GM18868 (cell line): ENCODE measurements at regions not wholly inside any gene's neighbourhood (a gene's known extent, or its start where the extent isn't known, plus 50 kb on each side); places are given as distances from the start of the nearest gene placed in this dataset.

ENCODE experiments used
- ATAC-seq: cut with Tn5 transposase; IDR thresholded peaks from one replicate; pipeline ENCODE4 v1.9.1; 2021; ENCODE audit warnings: mild to moderate bottlenecking, moderate library complexity; ENCODE audit not compliant: unreplicated experiment

DNA sequence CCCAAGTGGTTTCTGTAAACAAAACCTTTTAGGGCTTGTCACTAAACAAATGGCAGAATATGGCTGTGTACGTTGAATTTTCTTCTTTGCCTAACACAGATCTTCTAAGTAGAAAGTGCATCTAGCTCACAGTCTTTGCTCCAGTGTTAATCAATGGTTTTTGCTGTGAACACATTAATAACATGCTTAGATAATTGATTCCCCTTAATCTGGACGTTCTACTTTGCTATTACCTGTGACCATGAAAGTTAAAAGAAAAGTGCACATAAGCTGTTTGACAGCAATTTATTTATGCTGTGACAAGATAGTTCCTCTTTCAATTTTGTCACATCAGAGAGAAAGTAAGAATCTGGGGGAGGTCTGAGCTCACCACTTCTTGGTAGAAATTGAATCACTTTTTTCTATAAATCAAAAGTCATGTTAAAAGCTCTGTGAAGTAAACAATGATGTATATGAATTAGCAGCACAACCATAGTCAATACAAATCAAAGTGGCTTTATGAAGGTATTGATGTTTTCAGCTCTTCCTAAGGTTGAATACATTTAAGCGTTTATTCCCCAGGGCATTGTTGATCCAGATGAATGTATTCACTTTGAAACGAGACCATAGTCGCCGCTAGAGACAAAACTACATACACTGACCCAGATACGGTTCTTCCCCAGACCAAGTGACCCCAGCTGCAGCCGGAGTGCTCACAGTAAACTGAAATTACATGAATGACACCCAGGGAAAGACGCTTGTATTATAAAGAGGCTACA lies 174.6 kb upstream of the ZNF608 start:
- ATAC-seq: peak; percentile 83

DNA sequence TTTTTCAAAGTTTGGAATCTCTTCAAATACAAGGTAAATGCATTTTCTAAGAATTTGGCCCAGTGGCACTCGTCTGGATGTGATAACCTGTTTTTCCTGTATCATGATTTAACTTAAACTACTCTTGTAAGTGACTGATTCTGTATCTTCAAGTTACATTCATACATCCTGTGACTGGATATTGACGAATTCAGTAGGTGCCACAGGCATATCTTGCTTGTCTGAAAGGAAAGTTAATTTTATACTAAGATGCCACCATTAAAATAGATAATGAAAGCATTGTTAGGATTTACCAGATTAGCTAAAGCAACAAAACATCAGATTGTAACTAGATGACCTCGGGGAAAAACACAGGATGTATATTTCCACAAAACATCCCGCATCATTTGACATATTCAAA lies 175.3 kb upstream of the ZNF608 start:
- peak; percentile 6 for ATAC-seq

DNA sequence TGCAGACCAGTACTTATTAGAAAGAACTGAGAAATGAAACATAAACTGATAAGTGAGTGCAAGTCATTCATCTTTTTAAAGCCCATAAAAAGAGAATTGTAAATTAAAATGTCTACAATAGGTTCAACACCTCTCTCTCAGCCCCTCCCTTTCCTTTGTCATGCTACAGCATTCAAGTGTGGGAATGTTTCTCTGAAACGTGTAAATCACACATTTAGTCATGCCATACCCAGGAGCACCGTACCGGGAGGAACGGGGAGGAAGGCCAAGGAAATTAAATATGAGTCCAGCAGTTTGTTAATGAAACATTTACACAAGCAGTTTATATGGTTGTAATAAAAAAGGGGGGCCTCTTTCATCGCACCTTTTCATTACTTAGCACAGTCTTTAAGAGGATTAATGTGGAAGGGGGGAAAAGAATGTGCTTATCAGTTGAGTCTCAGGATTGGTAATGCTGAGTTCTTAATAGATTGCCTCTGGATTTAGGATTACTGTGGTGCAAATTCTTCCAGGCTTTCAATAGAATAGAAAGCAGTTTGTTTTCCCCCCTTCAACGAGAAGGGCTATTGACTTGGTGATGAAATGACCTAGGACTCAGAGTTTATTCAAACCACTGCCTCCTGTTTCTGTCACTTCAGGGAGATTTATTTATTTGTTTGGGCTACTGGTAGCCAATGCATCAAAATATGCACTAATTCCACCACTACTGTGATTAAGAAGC lies 176.0 kb upstream of the ZNF608 start:
- ATAC-seq: peak; percentile 20

DNA sequence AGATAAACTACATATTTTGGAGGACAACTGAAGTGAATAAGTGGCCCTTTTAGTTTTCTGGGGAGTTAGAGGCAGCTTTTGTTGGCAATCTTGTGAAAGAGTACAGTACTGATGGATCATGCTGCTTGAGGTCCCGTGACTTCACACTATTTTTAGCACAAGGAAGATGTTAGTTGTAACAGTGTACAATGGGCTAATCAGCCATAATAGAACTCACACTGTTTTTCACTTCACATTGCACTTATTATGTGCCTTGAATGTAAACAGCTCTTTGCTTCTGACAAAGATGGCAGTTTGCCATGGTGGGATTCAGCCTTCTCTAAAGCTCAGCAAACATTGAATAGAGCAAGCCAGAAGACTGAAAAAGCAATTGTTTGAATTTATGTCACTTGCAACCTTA lies 176.7 kb upstream of the ZNF608 start:
- ATAC-seq: no peak

DNA sequence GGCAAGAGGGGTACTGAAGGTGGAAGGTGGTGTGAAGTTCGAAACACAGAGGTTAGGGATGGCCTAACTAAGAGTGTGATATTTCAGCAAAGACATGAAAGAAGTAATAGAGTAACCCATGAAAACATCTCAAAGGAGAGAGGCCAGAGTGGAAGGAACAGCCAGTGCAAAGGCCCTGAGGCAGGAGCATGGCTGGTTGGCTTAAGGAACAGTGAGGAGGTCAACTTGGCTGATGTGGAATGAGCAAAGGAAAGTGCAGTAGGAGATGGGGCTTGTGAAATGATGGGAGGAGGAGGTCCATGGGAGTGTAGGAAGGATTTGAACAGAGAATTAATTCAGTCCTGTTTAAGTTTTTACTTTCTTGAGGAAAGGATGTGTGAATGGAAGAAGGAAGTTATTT lies 178.3 kb upstream of the ZNF608 start:
- ATAC-seq: no peak

DNA sequence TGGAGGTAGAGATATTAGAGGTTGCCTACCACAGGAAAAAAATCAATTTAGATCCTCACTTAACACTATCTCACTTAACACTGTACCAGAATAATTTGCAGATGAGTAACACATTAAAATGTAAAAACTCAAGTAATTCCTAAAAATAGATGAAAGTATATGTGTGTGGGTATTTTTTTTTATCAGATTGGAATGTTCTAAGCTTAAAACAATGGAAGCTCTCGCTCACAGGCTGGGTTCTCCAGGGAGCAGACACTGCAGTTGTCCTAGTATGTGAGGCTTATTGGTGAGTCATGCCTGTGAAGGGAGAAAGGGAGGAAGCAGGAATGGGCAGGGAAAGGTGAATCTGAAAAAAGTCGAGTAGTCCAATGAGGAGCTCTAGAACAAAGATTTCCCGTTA lies 181.3 kb upstream of the ZNF608 start:
- no peak for ATAC-seq

DNA sequence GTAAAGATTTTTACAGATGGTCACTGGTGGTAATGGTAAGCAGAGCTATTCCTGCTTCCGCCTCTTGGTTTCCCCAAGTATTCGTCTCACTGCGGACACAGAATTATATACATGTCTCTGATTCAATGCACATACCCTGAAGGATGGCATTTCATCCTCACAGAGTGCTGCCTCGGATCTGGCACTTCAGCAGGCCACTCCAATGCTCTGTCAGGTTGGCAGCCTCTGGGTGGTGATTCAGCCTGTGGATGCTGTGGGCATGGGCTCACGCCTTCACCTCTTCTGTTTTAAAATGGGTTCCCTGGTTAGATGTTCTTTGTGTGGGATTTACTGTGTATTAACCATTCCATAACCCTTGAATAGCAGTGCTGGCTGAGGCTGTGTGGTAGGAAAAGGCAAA lies 182.6 kb upstream of the ZNF608 start:
- no peak for ATAC-seq

DNA sequence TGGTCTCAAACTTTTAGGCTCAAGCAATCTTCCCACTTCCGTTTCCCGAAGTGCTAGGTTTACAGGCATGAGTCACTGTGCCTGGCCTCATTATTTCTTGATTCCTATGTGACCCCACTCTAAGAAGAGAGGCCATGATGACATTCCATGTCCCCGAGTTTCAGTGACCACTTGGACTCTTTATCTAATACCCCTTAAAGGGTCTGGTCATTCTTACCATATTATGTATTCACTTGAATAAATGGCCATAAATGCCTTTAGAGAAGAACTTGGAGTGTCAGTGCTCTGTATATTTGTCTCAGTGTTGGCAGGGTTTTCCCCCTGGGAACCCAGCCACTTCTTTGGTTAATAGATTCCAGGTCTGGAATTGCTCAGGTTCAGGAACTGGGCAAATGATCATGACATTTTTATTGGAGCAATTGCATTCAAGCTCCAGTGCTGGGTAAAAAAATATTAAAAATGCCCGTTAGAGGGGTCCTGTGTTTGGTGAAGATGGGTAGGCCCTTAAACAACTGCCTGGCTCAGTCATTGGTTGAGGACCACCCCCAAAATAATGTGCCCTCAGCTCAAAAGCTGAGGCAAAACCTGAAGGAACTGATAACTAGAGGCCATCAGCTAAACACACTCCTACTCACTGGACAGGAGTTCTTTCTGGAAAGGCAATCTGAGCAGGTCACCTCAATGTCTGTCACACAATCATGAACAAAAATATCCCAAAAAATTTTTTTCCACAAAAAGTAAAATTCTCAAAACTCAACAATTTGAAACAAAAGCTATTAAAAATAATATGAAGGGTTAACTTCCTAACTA lies 186.6 kb upstream of the ZNF608 start:
- no peak for ATAC-seq

DNA sequence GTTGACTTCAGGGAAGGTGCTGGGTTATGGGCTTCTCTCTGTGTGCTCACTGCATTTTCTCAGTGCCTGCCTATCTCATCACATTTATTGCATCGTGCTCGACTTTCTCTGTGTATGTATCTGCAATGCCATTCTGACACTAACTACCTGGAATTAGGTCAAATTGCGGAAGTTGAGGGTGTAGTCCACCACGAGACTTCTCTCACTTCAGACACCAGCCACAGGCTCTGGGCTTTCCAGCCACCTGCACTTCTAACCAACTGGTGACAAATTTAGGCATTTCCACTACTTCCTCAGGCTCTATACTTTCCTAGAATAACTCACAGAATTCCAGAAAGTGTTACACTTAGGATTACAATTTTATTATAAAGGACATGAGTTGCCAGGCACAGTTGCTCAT lies 188.6 kb upstream of the ZNF608 start:
- peak; percentile 77 for ATAC-seq

DNA sequence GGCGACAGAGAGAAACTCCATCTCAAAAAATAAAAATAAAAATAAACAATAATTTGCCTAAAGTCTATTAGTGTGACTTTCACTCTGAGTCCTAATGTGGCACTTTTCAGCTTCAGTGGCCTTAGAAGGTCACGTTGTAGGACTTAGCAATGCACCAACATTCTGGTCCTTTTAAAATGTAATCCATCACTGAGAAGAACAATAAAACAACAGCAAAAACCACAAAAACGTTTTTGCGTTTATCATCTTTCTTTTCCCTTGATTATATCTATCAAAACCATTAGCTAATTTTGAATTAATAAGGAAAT lies 190.1 kb upstream of the ZNF608 start:
- ATAC-seq: peak; percentile 26

DNA sequence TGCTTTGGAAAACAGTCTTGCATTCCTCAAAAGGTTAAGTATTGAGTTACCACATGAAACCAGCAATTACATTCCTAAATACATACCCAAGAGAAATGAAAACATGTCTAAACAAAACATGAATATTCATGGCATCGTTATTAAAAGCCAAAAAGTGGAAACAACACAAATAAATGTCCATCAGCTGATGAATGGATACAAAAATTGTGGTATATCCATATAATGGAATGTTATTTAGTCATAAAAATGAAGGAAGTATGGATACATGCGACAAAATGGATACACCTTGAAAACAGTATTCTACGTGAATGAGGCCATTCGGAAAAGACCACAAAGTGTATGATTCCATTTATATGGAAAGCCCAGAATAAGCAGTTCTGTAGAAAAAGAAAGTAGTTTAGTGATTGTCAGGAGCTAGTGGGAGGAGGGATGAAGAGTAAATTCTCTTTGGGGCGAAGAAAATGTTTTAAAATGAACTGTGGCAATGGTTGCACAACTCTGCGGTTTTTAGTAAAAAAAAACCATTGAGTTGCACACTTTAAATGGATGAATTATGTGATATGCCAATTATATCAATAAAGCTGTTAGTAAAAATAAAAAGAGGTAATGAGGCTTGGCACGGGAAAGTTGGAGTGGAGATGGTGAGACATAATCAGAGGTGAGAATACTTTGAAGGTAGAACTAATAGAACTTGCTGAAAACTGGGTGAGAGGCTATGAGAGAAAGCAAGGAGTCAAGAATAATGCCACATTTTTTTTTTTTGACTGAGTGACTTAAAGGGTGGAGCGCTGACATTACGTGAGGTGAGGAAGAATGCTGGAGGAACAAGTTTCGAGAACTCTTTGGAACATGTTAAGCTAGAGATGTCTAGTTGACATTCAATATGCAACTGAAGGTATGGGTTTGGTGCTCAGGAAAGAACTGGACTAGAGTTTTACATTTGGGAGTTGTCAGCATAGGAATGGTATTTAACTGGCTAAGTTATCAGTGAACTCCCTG lies 194.9 kb upstream of the ZNF608 start:
- no peak for ATAC-seq

DNA sequence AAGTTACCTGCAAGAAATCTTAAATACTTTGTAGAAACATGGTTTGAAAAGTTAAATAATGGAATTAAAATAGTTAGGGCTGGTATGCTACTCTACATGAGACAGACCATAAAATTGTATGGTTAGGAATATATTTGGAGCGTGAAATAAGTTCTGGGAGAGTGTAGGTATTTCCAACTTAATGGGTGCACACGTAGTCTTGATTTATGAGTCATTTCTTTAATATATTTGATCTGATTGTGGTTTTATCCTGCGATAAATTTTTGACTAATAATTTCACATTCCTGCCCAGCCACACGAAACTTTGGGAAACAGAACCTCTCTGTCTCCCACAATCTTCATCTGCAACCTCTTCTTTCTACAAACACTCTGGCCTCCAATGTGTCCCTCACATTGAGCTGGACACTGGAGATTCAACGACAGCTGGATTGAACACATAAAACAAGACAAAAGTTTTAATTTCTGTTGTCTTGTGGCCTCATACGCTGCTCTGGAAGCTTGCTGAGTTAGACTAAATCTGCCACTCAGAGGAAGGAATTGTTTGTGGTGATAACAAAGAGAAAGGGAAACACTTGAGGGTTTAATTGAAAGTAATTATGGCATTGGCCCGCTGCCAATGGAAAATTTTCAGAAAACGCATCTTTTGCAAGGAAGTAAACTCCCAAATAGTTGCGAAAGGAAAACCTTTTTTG lies 201.8 kb upstream of the ZNF608 start:
- no peak for ATAC-seq

DNA sequence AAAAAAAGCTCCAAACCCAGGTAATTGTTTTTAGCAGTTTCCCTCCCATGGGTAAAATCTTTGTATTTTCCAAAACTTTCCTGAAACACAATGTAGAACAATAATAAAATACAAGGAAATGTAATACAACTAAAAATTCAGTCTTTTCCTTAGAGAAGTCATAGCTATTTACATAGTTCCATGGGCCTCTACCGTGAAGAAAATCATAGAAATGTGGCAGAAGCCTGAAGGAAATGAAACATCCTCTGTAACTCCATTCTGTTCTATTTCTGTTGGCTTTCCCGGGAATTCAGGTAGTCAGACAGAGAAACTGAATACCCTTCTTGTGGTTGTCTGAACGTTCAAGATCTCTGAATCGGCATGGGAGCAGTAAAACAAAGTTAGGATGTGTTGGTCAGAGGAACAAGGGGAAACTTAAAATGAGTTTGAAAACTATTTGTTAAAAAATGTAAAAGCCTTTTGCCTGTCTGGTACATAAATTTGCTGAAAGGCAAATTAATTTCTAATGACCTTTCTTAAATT lies 202.4 kb upstream of the ZNF608 start:
- no peak for ATAC-seq

DNA sequence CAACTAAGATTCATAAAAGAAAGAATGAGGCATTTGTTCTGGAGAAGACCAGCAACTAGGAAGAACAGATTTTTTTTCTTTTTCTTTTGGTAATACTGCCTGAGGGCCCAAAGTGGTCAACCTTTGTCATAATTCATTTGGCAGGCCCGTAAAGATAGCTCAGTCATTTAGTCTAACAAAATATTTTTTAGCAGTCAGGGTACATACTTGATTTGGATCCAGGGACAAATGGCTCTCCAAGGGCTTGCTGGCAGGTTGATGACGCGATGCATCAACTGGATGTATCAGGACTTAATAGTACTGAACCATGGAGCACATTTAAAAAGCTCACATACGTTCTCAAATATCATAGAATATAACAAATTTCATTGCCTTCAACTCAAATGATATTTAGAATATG lies 203.4 kb upstream of the ZNF608 start:
- ATAC-seq: no peak

DNA sequence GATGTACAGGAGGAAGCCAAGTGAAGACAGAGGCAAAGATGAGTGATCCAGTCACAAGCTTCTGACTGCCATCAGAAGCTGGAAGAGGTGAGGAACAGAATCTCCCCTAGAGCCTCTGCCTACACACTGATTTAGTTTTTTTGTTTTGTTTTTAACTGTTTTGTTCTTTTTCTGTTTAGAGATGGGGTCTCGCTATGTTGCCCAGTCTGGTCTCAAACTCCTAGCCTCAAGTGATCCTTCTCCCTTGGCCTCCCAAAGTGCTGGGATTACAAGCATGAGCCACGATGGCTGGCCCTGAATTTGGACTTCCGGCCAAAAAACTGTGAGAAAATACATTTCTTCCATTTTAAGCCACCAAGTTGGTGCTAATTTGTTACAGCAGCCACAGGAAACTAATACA lies 204.7 kb upstream of the ZNF608 start:
- ATAC-seq: no peak

DNA sequence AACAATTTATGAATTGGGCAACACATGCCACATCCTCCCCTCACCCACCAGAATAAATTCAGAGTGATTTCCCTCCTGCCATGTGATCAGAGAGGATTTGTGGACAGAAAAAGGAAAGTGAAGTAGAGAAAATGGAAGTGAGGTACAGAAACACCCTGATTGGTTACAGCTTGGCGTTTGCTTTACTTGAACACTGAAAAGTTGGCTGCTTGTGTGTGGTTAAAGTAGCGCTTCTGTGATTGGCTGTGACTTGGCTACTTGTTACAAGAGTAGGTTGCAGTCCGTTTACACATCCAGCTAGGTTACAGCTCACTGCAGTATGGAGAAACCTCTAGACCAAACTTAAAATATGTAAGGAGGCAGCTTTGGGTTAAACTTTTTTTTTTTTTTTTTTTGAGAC lies 205.2 kb upstream of the ZNF608 start:
- peak; percentile 61 for ATAC-seq

DNA sequence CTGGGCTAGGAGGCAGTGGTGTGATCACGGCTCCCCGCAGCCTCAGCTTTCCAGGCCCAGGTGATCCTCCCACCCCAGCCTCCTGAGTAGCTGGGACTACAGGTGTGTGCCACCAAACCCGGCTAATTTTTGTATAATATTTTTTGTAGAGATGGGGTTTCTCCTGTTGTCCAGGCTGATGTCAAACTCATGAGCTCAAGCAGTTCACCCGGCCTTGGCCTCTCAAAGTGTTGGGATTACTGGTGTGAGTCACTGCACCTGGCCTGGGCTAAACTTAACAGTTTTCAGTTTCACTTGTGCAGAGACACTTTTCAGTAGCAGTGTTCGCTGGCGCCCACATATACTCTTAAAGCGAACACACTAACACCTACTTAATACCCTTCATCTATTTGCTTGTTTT lies 205.6 kb upstream of the ZNF608 start:
- ATAC-seq: peak; percentile 93

DNA sequence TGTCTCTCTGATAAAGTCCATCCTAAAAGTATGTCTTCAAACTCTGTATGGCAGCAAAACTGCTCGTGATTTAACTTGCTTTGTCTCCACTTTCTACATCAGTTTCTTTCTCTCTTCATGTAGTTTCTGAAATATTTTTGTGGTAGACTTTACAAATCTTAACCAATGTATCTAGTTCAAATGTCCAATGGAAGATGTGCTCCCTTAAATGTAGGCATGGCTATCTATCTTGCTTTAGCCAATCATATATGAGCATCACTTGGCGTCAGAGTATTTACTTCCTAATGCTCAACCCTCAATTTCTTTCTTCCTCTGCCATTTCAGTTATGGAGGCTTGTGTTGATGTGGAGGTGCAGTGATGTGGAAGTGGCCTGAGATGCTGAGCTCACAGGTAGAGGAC lies 206.1 kb upstream of the ZNF608 start:
- ATAC-seq: peak; percentile 63

DNA sequence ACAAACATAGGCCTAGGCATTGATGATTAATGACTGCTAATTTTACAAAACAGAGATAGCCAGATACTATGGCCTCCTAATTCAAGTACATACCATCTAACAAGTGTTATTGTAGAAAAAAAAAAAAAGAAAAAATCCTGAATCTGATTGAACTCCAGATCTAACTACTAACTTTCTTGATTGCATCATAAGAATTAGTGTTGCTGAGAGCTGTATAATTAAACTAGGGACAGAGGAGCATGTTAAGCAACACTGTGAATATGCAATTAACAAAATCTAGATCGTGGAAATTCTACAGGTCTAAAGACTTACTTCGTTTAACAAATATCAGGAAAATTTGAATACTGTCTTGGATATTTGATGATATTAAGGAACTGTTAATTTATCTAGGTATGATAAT lies 208.3 kb upstream of the ZNF608 start:
- ATAC-seq: no peak

DNA sequence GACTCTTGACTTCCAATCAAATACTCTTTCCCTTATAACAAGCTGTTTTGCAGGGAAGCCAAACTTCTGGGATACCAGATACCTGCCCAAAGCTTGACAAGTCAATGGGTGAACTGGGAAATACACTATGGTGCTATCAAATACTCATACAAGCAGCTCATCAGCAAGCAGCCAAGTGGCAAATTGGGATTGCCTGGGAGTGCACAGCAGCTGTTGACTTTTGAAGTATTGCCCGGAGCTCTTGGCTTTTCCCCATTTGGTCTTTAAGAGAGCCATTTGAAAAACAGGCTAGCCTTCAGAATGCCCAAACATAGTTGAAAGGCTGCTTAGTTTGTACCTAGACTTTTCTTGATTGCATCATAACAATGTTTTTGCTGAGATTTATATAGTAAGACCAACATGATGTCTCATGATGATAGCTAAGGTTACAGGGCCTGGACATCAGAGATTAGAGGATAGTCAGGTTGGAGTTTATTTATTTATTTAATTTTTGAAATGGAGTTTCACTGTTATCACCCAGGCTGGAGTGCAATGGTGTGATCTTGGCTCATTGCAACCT lies 210.1 kb upstream of the ZNF608 start:
- ATAC-seq: no peak
